Small intestine (tissue), 7 donors: ENCODE measurements at regions not wholly inside any gene's neighbourhood (a gene's known extent, or its start where the extent isn't known, plus 50 kb on each side); places are given as distances from the start of the nearest gene placed in this dataset.
"Not testable (repeated sequence)": the region's sequence is repeated elsewhere in the genome, so short reads cannot be mapped to it uniquely, and the experiment has no call there.

Experiments used
- DNase-seq, 2 donors: peaks; one replicate each; pipeline versions ENCODE4 v3.0.0 to v3.0.0-alpha.2; 2013
- FAIRE-seq: peaks from 2 replicates; lab custom pipeline; 2012; peaks lifted over from hg19 to GRCh38; lab: Jason Lieb, UNC
- H3K27ac ChIP-seq, 3 donors: one replicate each; pipeline ENCODE4 v1.5.1; 2013; ENCODE audit warnings: low read length in 2 of 3, mild to moderate bottlenecking in 2 of 3, control low read depth in 1 of 3, inconsistent platforms in 1 of 3, low read depth in 1 of 3, moderate library complexity in 1 of 3
- H3K27me3 ChIP-seq, 3 donors: one replicate each; pipeline ENCODE4 v1.6.1; 2013; ENCODE audit warnings: low read length in 3 of 3, inconsistent platforms in 1 of 3; ENCODE audit not compliant: control insufficient read depth in 3 of 3, insufficient read depth in 3 of 3
- H3K36me3 ChIP-seq, 3 donors: one replicate each; pipeline ENCODE4 v1.6.1; 2013; ENCODE audit warnings: low read length in 3 of 3, inconsistent platforms in 1 of 3, low read depth in 1 of 3, mild to moderate bottlenecking in 1 of 3, moderate library complexity in 1 of 3; ENCODE audit not compliant: control insufficient read depth in 3 of 3, insufficient read depth in 2 of 3
- H3K4me1 ChIP-seq, 3 donors: one replicate each; pipeline ENCODE4 v1.6.1; 2013; ENCODE audit warnings: low read length in 2 of 3, inconsistent platforms in 1 of 3, low read depth in 1 of 3, mild to moderate bottlenecking in 1 of 3, moderate library complexity in 1 of 3; ENCODE audit not compliant: control insufficient read depth in 3 of 3, insufficient read depth in 2 of 3
- H3K4me3 ChIP-seq, 3 donors: one replicate each; pipeline ENCODE4 v1.5.1; 2013; ENCODE audit warnings: low read length in 3 of 3, control low read depth in 1 of 3, inconsistent platforms in 1 of 3, low read depth in 1 of 3, mild to moderate bottlenecking in 1 of 3, moderate library complexity in 1 of 3
- H3K9me3 ChIP-seq, 2 donors: one replicate each; pipeline ENCODE4 v1.6.1; 2013; ENCODE audit warnings: low read depth in 1 of 2, low read length in 1 of 2; ENCODE audit not compliant: control insufficient read depth in 2 of 2, insufficient read depth in 1 of 2
- WGBS, 3 donors: extraction: QIAGEN DNeasy Blood & Tissue Kit; methylation state at CpG; one replicate each; pipeline ENCODE4 v1.1.7; 2013; 5-methylcytosine and 5-hydroxymethylcytosine counted together
- donor health status: healthy with polysubstance abuse.
- donor health status: control.
- donor health status: control.
- donor health status: Bipolar disorder and iron deficiency.
- donor health status: healthy.

DNA sequence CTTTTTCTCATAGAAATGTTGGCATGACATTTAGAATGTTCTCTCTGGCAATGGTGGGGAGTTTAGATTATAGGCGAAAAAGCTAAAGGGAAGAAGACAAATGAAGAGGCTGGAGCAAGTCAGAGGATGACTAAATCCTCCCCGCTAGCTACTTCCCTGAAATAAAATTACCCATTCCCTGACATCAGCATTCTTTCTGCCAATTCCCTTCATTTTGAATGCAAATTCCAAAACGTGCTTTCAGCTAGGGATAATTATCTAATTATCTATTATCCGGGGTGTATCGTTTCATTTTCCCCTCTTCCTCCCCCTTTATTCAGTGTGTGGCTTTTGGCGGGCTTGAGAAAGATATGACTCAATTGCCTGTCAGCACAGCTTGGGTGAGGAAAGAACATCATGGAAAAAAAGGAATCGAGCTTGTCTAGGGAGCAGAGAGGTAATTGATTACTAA lies 672.3 kb downstream of the TNS3 start:
- Histone ChIP-seq H3K27ac (no peak overlapping the region), H3K9me3 (no peaks in the 10 kb centered on the region), H3K27me3 (no peaks in the 10 kb centered on the region), H3K36me3 (no peaks in the 10 kb centered on the region), H3K4me1 (no peaks in the 10 kb centered on the region), H3K4me3 (no peak overlapping the region)
- WGBS, 3 donors: 68 to 76% (median 73%) methylated on average over 7 of the region's 7 CpGs
- DNase-seq (no peak), FAIRE-seq (no peak)

DNA sequence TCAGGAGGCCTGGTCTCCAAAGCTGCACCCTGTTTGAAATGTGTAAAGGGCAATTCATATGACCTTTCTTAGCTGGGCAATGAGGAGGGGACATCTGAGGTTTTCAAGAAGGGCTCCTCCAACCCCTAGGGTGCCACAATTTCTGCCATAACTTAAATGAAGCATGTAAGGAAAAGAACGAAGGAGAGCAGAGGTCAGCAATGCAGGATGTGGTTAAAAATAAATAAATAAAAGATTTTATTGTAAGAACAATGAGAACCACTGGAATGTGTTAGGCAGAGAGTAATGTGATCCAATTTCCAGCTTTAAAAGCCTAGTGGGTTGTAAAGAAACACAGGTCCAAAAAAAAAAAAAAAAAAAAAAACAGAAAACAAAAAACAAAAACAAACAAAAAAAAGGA lies 673.1 kb downstream of the TNS3 start:
- H3K36me3 ChIP-seq: no peaks in the 10 kb centered on the region
- no peak overlapping the region for H3K27ac ChIP-seq
- no peaks in the 10 kb centered on the region for H3K4me1 ChIP-seq
- FAIRE-seq: no peak
- WGBS, 3 donors: 48 to 61% (median 55%) methylated on average over 1 of the region's 1 CpG
- no peaks in the 10 kb centered on the region for H3K27me3 ChIP-seq
- H3K4me3 ChIP-seq: no peak overlapping the region
- no peak for DNase-seq
- no peaks in the 10 kb centered on the region for H3K9me3 ChIP-seq

DNA sequence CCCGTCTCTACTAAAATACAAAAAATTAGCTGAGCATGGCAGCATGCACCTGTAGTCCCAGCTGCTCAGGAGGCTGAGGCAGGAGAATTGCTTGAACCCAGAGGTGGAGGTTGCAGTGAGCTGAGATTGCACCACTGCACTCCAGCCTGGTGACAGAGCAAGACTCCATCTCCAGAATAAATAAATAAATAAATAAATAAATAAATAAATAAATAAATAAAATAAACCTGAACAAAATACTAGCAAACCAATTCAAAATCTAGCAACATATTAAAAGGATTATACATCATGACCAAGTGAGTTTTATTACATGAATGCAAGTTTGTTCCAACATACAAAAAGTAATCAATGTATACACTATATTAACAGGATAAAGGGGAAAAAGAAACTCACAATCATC lies 677.4 kb downstream of the TNS3 start:
- not testable (repeated sequence) for H3K4me1 ChIP-seq, H3K27me3 ChIP-seq, DNase-seq, H3K9me3 ChIP-seq, H3K27ac ChIP-seq, H3K4me3 ChIP-seq, FAIRE-seq, H3K36me3 ChIP-seq
- WGBS, 3 donors: 90 to 100% (median 96%) methylated on average over 1 of the region's 1 CpG

GRCh38 chr7:46902463-46902862 lies 679.4 kb downstream of the TNS3 start:
- Histone ChIP-seq H3K4me1 (no peaks in the 10 kb centered on the region), H3K9me3 (peaks cover 0 to 7% of the 10 kb centered on the region in 2 donors), H3K4me3 (no peak overlapping the region), H3K36me3 (no peaks in the 10 kb centered on the region), H3K27me3 (no peaks in the 10 kb centered on the region), H3K27ac (no peak overlapping the region)
- no peak for FAIRE-seq
- WGBS, 3 donors: 73 to 80% (median 79%) methylated on average over 2 of the region's 2 CpGs
- DNase-seq: no peak

DNA sequence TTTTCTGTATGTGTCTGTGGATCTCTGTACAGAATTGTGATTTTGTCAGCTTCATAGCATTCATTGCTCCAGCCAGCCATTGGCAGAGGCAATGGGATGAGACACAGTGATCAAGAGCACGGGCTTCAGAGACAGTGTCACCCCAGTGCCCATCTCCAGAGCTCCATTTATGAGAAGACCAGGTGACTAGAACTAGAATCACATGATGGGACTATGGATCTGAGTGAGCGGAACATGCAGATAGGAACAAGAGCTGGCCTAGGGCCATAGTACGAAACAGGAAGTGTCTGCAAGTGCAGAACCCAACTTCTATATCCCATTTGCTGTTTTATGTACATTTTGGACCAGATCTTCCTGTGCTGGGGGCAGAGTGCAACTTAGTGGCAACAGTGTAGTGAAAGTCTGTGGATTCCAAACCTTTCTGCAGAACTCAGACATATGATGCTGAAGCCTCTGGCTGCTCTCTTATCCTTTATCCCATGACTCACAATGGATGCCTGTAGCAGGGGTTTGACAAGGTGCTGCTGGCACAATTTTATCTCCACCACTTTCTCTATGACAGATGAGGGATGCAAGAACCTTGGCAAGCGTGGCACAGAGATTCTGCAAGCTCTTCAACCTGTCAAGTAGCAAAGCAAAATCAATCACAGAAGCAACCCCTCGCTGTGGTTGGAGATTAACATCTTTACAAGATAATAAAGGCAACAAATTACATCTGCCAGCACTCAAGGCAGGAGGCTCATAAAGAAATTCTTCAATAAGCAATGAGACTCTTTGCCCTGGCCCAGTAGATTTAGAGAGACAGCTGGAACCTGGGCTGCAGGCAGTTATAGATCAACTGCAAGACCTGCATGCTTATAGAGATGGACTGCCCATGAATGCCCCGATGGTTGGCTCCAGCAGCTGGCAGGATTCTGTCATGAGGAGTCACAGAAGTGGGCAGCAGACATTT lies 681.3 kb downstream of the TNS3 start:
- Histone ChIP-seq H3K27ac (no peak overlapping the region), H3K9me3 (peaks cover 0 to 7% of the 10 kb centered on the region in 2 donors), H3K4me3 (no peak overlapping the region), H3K36me3 (no peaks in the 10 kb centered on the region), H3K27me3 (no peaks in the 10 kb centered on the region), H3K4me1 (no peaks in the 10 kb centered on the region)
- DNase-seq (no peak), FAIRE-seq (no peak)
- 41 to 55% (median 47%) methylated on average over 6 of the region's 6 CpGs for WGBS, 3 donors

DNA sequence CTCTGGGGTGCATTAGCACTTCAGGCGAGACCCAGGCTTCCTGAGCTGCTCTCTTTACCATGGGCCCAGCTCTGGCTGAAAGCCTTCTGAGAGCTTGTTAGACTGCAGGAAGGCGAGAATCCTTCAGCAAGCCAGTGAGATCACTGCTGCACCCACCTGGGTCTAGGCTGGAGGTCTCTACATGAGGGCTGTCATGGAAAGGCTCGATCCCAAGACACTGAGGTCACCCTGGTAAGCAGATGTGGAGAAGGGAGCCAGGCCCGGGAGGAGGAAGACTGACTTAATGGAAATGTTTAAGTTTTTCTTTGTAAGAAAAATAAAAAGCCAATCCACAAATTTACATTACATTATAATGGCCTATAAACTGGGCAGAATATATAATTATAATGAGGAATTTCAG lies 684.5 kb downstream of the TNS3 start:
- H3K27ac ChIP-seq: no peak overlapping the region
- H3K36me3 ChIP-seq: no peaks in the 10 kb centered on the region
- FAIRE-seq (no peak), DNase-seq (no peak)
- H3K4me1 ChIP-seq: no peaks in the 10 kb centered on the region
- peaks cover 0 to 7% of the 10 kb centered on the region in 2 donors for H3K9me3 ChIP-seq
- 69 to 80% (median 71%) methylated on average over 4 of the region's 4 CpGs for WGBS, 3 donors
- no peak overlapping the region for H3K4me3 ChIP-seq
- no peaks in the 10 kb centered on the region for H3K27me3 ChIP-seq

GRCh38 chr7:46886669-46887374 lies 695.1 kb downstream of the TNS3 start:
- WGBS, 3 donors: 64 to 81% (median 69%) methylated on average over 8 of the region's 8 CpGs
- Histone ChIP-seq H3K36me3 (no peaks in the 10 kb centered on the region), H3K27me3 (no peaks in the 10 kb centered on the region), H3K4me1 (no peaks in the 10 kb centered on the region), H3K27ac (no peak overlapping the region), H3K9me3 (peaks cover 0 to 7% of the 10 kb centered on the region in 2 donors), H3K4me3 (no peak overlapping the region)
- no peak for FAIRE-seq
- no peak for DNase-seq

- Histone ChIP-seq H3K4me3 (no peak overlapping the region), H3K27me3 (no peaks in the 10 kb centered on the region), H3K36me3 (no peaks in the 10 kb centered on the region), H3K4me1 (no peaks in the 10 kb centered on the region), H3K9me3 (peaks cover 0 to 7% of the 10 kb centered on the region in 2 donors), H3K27ac (no peak overlapping the region)
- WGBS, 3 donors: 24 to 47% (median 37%) methylated on average over 5 of the region's 5 CpGs
- DNase-seq (peak in 1 of 2 donors; percentile 8), FAIRE-seq (no peak)
Observed at GRCh38 chr7:46885167-46885566, 696.7 kb downstream of the TNS3 start.
